Right renal cortex interstitium (tissue), 3 donors: ENCODE measurements at regions not wholly inside any gene's neighbourhood (a gene's known extent, or its start where the extent isn't known, plus 50 kb on each side); places are given as distances from the start of the nearest gene placed in this dataset.
"Not testable (repeated sequence)": the region's sequence is repeated elsewhere in the genome, so short reads cannot be mapped to it uniquely, and the experiment has no call there.

Experiments
- DNase-seq, 3 donors: peaks; one replicate each; pipeline ENCODE4 v3.0.0-alpha.2; 2013; ENCODE audit warnings: low read depth in 3 of 3, low spot score in 2 of 3

DNA sequence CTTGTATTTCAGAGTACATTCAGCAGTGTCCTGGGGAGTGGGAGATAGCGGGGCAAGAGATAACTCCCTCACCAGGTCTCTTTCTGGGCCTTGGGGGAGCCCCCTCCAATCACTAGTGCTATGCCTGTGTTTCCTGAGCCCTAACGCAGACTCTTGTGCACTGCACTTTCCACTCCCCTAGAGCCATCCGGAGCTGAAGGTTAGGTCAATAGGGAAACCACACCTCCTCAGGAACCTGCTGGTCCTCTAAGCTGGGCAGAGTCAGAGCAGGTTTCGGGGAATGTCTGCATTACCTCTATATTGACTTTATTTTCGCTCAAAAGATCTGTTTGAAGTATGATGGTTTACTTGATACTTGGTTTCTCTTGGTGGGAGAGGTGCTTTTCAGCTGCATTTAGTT lies 617.0 kb upstream of the ROBO1 start:
- DNase-seq, result no peak

- DNase-seq, result no peak
These were observed 606.6 kb upstream of the ROBO1 start for GRCh38 chr3:80374423-80374822.

- DNase-seq, result no peak
These were observed 600.8 kb upstream of the ROBO1 start for GRCh38 chr3:80368616-80369015.

GRCh38 chr3:80366808-80367548 lies 599.2 kb upstream of the ROBO1 start:
- no peak for DNase-seq

GRCh38 chr3:80357761-80358160 lies 590.0 kb upstream of the ROBO1 start:
- DNase-seq, result no peak

DNA sequence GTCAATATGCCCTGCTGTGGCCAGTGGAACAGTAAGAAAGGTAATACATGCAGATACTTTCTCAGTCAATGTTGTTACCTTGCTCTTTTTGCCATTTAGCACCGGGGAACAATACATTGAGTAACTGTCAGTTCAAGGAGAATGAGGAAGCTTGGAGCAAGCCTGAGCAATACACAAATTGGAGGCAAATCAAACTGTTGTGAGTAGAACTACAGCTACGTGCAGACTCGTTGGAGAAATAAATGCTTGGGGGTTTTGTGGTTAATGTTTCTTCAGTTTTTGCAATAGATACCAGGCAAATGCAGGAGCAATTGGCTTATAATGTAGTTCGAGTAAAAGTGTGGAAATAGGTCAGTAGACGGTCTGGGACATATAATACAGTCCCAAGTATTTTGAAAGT lies 587.3 kb upstream of the ROBO1 start:
- DNase-seq, result no peak

DNA sequence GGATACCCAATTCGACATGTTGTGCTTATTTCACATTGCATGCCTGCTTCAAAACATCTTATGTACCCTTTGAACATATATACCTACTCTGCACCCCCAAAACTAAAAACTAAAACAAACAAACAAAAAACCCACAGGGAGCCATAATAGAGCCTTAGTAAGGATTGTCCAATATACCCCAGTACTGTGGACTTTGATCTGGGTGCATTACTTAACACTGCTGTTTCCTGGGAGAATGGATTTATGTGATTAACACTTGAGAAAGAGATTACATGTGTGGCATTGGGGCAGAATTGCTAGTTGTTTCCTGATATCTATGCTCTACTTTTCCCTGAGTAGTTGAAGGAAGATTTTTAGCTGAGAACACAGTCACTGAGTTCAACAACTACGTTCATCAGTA lies 583.4 kb upstream of the ROBO1 start:
- DNase-seq, result no peak

GRCh38 chr3:80350771-80351170 lies 583.0 kb upstream of the ROBO1 start:
- no peak for DNase-seq

DNA sequence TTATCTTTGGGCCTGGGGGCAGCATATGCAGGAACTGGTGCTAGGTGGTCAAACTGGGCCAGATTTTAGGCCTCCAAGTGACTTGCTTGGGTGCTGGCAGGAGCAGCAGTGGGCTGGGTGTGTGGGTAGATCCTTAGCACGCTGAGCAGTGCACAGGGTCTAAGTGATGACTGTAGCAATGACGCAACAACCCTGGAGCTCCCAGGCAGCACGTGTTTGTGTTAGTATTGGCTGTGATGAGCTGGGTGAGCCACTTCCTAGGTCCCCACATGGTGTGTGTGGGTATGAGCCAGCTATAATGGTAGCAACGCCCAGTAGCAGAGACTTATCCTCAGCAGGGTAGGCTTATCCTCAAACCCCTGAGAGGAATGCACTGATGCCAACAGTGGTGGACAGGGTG lies 570.6 kb upstream of the ROBO1 start:
- no peak for DNase-seq

DNA sequence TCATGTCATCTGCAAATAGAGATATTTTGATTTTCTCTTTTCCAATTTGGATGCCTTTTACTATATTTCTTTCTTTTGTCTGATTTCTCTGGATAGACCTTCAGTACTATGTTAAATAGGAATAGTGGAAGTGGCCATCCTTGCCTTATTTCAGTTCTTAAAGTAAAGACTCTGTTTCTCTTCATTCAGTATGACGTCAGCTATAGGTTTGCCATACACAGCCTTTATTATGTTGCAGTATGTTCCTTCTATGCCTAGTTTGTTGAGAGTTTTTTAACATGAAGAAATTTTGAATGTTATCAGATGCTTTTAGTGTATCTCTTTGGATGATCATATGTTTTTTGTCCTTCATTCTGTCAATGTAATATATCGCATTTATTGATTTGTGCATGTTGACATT lies 566.7 kb upstream of the ROBO1 start:
- DNase-seq, result no peak

GRCh38 chr3:80331494-80332170 lies 563.8 kb upstream of the ROBO1 start:
- DNase-seq, result no peak

DNA sequence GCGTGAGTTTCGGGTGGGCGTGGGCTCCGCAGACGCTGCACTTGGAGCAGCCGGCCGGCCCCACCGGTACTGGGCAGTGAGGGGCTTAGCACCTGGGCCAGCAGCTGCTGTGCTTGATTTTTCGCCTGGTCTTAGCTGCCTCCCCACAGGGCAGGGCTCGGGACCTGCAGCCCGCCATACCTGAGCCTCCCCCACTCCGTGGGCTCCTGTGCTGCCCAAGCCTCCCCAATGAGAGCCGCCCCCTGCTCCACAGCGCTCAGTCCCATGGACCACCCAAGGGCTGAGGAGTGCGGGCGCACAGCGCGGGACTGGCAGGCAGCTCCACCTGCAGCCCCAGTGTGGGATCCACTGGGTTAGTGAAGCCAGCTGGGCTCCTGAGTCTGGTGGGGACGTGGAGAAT lies 546.7 kb upstream of the ROBO1 start:
- DNase-seq, result not testable (repeated sequence)

DNA sequence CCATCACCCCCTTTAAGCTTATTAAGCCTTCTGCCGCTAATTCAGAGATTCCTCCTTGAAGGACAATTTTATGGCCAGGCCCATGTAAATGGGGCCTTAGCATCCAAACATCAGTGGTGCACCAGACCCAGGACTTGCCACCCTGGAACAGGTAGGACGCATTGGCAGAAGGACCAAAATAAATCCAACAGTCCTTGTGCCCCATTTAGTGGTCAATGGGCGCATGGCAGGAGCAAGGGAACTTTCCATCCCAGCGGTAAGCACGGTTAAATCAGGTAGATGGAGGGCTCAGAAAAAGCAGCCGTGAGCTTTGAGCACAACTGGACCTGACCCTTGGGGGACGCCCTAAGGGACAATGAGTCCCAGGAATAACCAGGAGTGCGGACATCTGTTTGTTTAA lies 540.8 kb upstream of the ROBO1 start:
- no peak for DNase-seq

DNA sequence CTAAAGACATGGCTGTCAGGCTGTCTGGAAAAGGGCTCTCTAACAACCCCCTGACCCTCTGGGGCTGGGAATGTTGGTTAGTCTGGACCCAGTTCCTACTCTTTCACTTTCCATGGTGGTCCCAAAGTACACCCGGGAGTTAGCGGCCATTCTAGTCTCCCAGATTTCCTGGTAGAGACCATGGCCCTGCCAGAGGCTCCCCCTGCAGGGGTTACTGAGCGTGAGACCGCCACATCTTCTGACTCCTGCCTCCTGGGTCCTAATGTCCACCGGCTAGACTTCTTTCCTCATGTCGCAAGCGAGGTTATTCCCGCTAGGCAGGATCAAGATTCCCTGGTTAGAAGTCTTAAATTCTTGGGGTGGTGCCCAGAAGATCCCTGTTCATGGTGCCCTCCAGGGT lies 540.0 kb upstream of the ROBO1 start:
- no peak for DNase-seq

DNA sequence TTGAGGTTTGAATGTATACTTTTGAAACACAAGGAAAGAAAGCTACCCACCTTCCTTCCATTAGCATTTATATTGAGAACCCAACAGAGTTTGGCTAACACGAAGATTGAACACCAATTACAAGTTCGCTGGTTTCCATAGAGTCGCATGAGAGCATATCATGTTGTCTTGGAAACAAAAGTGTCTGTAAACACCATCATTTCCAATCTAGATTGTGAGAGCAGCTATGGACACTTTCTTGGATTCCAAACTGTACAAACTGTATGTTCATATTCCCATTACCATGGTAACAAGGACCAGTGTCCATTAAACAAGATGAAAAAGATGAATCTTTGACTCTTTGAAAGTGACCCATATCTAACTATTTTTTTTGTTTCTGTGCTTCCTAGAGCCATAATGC lies 529.9 kb upstream of the ROBO1 start:
- DNase-seq, result no peak

DNA sequence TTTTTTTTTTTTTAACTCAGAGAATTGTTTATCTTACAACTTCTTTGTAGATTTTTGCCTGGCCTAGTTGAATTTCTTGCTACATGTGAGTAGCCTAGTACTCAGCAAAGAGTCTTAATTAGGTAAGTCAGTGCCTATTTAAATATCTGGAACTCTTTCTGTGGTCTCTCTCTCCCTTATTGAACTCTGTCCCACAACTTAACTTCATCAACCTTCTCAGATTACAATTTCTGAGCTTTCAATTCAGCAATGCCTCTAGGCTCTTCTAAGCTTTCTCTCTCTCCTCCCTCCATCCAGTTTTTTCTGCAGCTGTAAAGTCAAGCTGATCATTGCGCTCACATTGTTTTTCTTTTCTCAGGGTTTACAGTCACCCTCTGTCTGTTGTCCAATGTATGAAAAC lies 517.6 kb upstream of the ROBO1 start:
- DNase-seq, result peak in 2 of 3 donors; percentile 10 to 19

DNA sequence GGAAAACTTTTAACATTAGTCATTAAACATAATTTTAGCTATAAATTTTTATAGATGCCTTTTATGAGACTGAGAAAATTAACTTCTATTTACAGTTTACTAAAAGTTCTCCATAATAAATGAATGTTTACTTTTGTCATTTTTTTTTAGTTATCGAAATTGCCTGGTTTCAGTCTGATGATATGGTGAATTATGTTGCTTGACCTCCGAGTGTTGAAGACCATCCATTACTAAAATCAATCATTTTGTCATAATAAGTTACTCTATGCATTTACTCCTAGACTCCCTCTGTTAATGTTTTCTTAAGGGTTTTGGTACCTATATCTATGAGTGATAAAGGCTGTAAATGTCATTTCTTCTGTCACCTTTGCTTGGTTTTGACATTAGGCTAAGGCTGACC lies 516.0 kb upstream of the ROBO1 start:
- DNase-seq, result no peak

GRCh38 chr3:80278056-80278455 lies 510.3 kb upstream of the ROBO1 start:
- DNase-seq, result no peak

DNA sequence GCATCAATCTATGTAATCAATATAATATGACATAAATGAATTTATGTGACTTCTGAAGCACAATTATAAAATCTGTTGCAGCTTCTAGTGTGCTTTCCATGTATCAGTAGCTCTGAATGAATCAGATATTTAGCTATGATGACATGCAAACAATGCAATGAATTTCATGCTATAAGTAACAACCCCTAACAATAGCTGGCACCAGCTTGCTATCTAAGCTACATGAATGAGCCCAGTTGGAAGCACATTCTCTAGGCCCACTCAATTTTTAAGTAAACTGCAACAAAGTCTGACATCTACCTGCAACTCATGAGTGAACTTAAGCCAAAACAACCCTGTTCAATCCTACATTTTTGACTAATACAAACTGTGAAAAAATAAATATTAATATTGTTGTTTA lies 507.3 kb upstream of the ROBO1 start:
- no peak for DNase-seq

- DNase-seq, result no peak
These were observed 495.5 kb upstream of the ROBO1 start for GRCh38 chr3:80263260-80263659.

- DNase-seq, result no peak
These were observed 493.3 kb upstream of the ROBO1 start for GRCh38 chr3:80261082-80261481.

- no peak for DNase-seq
These were observed 491.9 kb upstream of the ROBO1 start for GRCh38 chr3:80259736-80260135.

GRCh38 chr3:80252113-80252512 lies 484.3 kb upstream of the ROBO1 start:
- no peak for DNase-seq
